Astrocyte of the spinal cord (primary cell): ENCODE measurements at regions not wholly inside any gene's neighbourhood (a gene's known extent, or its start where the extent isn't known, plus 50 kb on each side); places are given as distances from the start of the nearest gene placed in this dataset.

Experiments used
- DNase-seq: peaks from one replicate; pipeline ENCODE4 v3.0.0; 2011; ENCODE audit warnings: low read depth, low spot score
- H3K4me3 ChIP-seq: 2 replicates; pipeline ENCODE4 v1.5.1; 2011; ENCODE audit warnings: low read depth, mild to moderate bottlenecking, low read length, moderate library complexity
- CTCF ChIP-seq: IDR thresholded peaks from 2 replicates; pipeline ENCODE4 v1.5.1; 2012; ENCODE audit warnings: low read depth, mild to moderate bottlenecking, low read length, inconsistent platforms
- in situ Hi-C: cut with HindIII; loops from 2 replicates; pipeline ENCODE4 v1.10.0; 2017; ENCODE audit warnings: low sequenced_read_pairs

- in situ Hi-C loops: no loop called here
- no peak for TF ChIP-seq CTCF
- H3K4me3 ChIP-seq: no peak overlapping the region
- no peak for DNase-seq
These were observed 57.3 kb upstream of the CASZ1 start for GRCh38 chr1:10853701-10854100.

GRCh38 chr1:10854856-10855459 lies 58.5 kb upstream of the CASZ1 start:
- in situ Hi-C loops: no loop called here
- TF ChIP-seq CTCF: no peak
- DNase-seq: no peak
- H3K4me3 ChIP-seq: no peak overlapping the region

DNA sequence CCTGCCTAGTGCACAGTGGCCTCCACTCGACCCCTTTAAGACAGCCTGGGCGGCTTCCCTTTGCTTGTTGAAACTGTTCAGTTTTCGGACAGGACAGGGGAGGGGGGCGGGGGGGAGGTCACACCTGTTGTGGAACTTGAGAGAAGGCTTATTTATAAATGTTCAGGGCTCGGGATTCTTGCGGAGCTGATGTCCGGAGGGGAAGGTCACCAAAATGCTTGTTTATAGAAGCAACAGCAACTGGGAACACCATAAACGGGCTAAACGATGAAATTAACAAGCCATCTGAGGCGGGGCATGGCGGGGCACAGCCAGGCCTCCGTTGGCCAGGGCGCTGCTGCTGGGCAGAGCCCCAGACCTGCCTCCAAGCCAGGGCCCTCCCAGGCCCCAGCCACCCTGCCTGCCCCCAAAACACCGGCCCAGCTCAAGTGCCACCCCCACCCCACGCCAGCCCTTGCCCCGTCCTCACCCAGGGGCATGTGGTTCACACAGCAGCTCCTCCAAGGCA lies 59.8 kb upstream of the CASZ1 start:
- H3K4me3 ChIP-seq: no peak overlapping the region
- in situ Hi-C loops: no loop called here
- no peak for TF ChIP-seq CTCF
- no peak for DNase-seq

DNA sequence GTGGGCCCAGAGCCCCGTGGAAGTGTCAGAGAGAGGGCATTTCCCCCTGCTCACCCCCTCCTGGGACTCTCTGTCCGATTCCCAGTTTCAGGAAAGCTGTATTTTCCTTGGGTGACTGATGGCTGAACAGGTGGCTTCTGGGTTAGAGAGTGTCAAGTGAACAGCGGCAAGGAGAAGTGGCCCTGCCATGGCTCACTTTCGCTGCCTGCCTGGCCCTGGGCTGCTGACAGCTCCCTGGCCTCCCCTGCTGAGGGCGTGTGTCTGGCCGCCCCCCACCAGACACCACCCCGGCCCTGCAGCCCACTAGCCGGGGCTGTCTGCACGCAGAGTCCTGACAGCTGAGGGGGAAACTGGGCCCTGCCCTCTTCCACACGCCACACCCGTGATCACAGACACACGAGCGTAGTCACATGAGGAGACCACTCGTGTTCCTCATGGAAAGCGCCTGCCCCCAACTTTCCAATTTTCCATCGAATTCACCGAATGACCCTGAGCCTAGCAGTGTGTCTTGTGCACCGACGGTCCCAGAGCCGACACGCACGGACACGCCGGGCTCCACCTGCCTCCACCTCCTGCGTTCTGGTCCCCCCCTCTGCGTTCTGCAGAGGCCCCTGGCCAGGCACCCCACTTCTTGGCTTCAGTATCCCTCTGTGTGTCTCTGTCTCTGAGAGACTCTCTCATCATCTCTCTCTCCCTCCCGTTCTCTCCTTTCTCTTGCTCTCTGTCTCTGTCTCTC lies 60.6 kb upstream of the CASZ1 start:
- in situ Hi-C loops: no loop called here
- no peak overlapping the region for H3K4me3 ChIP-seq
- TF ChIP-seq CTCF: no peak
- no peak for DNase-seq

- no peak for TF ChIP-seq CTCF
- H3K4me3 ChIP-seq: no peak overlapping the region
- in situ Hi-C loops: no loop called here
- DNase-seq: no peak
These were observed 61.2 kb upstream of the CASZ1 start for GRCh38 chr1:10857687-10858086.

DNA sequence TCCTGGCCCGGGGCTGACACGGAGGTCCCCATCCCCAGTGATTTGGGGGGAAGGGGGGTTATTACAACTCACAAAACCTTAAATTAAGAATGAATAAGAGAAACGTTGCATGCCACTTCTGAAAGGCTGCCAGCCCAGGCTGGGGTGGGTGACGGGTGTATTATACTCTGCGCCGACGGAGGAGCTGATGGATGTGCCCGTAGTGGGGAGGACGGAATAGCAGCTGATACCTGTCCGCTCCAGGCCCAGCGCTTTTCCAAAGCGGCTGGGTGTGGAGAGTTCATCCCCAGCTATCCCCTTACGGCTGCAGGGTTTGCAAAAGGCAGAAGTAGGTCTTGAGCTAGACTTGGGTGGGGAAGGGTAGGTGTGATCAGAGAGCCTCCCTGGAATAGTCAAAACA lies 63.8 kb upstream of the CASZ1 start:
- in situ Hi-C loops: no loop called here
- no peak for DNase-seq
- no peak for TF ChIP-seq CTCF
- H3K4me3 ChIP-seq: no peak overlapping the region
